ENCODE measurements at regions not wholly inside any gene's neighbourhood (a gene's known extent, or its start where the extent isn't known, plus 50 kb on each side); places are given as distances from the start of the nearest gene placed in this dataset.

DNA sequence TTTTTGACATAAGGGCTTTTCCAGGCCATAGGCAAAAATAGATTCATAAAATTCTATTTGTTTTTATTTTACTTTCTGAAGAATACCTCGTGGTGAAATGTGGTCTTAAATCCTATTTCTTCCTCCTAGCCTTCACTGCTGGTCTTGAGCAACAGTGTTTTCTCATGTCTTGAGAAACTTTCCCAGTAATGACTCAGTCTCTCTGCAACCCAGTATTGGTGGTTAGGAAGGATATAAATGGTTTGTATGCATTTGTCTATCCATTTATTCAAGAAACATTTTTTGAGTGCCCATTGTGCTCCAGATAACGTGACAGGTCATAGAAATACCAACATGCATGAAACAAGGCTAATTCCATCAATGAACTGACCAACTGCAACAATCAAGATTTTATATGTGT is 213.9 kb downstream of the TMEM114 start:
- H3K36me3 ChIP-seq (ENCODE audit: insufficient read depth, low read length) = no peaks in the 10 kb centered on the region
- no peaks in the 10 kb centered on the region for H3K9me3 ChIP-seq (ENCODE audit: control insufficient read depth, insufficient read depth, low read length)
- no peak overlapping the region for H3K9ac ChIP-seq (ENCODE audit: low read depth, low read length)
- peaks cover 9% of the 10 kb centered on the region; the same call in 1 of the 2 replicates for H3K4me1 ChIP-seq (ENCODE audit: insufficient read depth, low read length)

DNA sequence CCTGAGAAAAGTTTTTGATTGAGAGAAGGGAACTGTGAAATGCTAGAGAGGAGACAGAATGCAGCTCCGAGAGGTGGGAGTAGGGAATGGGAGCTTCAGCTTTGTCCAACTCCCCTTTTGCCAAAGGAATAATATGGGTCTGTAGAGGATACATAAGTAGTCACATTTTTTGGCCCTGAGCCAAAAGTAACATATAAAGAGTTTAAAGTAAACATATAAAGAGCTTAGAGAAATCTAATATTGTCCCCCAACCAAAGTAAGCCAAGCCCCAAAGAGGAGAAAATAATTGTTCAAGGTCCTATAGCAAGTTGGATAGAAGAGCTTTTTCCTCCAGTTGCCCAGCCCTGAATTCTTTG is 215.1 kb downstream of the TMEM114 start:
- Histone ChIP-seq H3K9me3 (ENCODE audit: control insufficient read depth, insufficient read depth, low read length) (no peaks in the 10 kb centered on the region), H3K9ac (ENCODE audit: low read depth, low read length) (no peak overlapping the region), H3K36me3 (ENCODE audit: insufficient read depth, low read length) (no peaks in the 10 kb centered on the region), H3K4me1 (ENCODE audit: insufficient read depth, low read length) (peaks cover 17% of the 10 kb centered on the region; the same call in 1 of the 2 replicates)

DNA sequence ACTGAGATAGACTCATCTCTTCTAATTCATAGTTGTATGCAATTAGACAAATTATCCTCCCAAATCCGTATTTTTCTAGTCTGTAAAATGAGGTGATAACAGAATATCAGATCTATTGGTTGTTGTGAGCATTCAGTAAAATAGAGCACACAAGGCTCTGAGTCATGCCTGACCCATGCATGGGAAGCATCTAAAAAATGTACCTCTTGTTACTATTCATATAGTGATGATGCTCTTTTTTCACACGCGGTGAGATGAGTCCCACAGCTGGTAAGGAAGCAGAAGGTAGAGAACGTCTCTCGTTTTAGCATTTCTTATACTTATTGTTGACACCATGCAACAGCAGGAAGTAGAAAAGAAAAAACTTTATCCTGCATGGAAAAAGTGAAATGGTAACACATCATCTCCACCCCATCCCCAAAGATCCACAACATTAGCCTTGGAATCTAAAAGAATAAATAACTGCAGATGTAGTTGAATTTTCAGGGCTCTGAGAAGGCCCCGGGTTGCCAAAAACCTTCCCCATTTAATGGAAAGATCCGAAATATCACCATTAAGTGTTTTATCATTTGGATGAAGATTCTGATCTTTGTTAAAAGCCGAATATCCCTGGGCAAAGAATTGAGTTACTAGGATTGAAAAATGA is 215.6 kb downstream of the TMEM114 start:
- Histone ChIP-seq H3K36me3 (ENCODE audit: insufficient read depth, low read length) (no peaks in the 10 kb centered on the region), H3K9me3 (ENCODE audit: control insufficient read depth, insufficient read depth, low read length) (no peaks in the 10 kb centered on the region), H3K9ac (ENCODE audit: low read depth, low read length) (no peak overlapping the region), H3K4me1 (ENCODE audit: insufficient read depth, low read length) (peaks cover 13% of the 10 kb centered on the region; the same call in 1 of the 2 replicates)

DNA sequence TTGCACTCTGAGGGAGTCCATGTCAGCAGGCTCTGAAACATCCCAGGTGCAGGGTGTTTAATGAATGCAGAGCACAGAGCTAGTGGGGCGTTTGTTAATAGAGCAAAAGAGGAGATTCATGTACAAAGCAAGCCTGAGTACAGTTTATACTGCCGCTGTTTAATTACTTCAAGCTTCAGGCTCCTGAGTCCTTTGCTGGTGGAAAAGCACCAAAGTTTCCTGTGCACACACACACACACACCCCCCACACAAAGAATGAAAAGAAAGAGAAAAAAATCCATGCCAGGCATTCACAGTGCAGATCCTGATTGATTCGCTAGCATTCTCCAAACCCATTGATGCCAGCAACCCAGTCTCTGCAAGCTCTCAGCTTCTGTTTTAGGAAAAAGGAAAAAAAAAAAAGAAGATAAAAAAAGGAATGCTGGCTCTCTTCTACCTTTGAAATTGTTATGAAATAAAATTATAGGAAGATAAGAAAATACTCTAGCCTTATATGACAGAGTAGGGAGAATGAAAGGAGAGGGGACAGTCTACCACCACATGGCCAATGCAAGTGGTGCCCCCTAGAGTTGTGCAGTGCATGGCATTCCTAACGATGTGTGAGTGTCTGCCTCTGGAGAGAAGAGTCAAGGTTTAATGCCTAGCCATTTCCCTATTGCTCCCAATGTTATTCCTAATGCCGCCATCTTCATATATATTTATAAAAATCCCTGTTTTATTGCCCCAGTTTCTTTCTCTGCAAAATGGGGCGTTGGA is 216.5 kb downstream of the TMEM114 start:
- Histone ChIP-seq H3K9ac (ENCODE audit: low read depth, low read length) (no peak overlapping the region), H3K9me3 (ENCODE audit: control insufficient read depth, insufficient read depth, low read length) (0 out of 2 replicates have a peak, but pooled peaks cover 4% of the 10 kb centered on the region), H3K36me3 (ENCODE audit: insufficient read depth, low read length) (no peaks in the 10 kb centered on the region), H3K4me1 (ENCODE audit: insufficient read depth, low read length) (peaks cover 13% of the 10 kb centered on the region; the same call in 1 of the 2 replicates)

DNA sequence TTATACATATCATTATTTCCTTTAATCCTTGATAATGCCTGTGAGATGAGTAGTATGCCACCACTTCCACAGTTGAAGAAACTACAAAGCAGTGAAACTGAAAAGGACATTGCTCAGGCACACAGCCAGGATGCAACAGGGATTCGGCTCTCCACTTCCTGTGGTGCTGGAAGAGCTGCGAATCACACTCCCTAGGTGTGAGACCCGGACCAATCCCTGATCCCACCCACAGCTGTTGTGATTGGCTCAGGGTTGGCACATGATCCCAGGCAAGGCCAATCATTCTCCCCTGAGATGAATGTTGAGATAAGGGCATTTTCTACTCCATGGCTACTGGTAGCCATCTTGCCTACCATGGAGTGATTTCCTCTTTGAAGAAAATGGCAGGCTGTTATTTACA is 218.2 kb downstream of the TMEM114 start:
- H3K9me3 ChIP-seq (ENCODE audit: control insufficient read depth, insufficient read depth, low read length) = 0 out of 2 replicates have a peak, but pooled peaks cover 4% of the 10 kb centered on the region

DNA sequence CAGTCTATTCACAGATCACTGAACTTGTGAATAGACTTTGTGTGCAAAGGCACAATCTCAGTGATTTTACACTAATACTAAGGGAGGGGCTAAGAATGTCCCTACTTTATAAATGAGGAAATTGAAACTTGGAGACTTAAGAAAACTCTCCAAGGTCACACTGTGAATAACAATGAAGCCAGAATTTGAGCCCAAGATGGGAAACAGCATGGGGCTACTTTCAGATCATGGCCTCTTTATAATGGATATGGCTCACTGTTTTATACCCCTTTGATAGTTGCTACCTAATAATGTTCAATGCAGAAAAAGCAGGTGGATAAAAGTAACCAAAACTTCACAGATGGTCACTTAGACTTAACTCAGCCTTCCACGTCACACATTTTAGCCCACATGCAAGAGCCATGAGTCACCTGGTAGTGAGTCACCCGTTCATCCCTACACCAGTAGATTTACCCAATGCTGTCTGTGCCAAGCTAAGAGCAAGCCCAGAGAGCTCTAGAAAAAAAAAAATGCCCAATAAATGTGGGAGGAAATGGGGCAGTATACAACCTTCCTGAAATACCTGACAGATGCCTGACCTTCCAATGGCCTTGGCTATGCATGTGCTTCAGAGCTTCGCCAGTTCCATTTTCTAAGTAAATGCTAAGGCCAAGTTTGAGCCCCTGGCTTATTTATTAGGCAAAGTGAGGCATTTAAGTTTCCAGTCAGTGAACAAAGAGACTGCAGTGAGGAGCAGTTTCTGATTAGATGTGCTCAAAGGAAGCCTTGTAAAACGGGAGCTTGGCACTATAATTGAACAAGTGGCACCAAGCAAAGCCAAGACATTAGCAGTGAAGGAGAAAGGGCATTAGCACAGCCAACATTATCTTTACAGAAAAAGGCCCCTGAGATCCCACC is 219.7 kb downstream of the TMEM114 start:
- Histone ChIP-seq H3K9ac (ENCODE audit: low read depth, low read length) (no peak overlapping the region), H3K4me1 (ENCODE audit: insufficient read depth, low read length) (peaks cover 13% of the 10 kb centered on the region; the same call in 1 of the 2 replicates), H3K36me3 (ENCODE audit: insufficient read depth, low read length) (no peaks in the 10 kb centered on the region), H3K9me3 (ENCODE audit: control insufficient read depth, insufficient read depth, low read length) (0 out of 2 replicates have a peak, but pooled peaks cover 4% of the 10 kb centered on the region)

More for the DNA sequence above, 218.2 kb downstream of the TMEM114 start:
- Histone ChIP-seq H3K4me1 (ENCODE audit: insufficient read depth, low read length) (peaks cover 13% of the 10 kb centered on the region; the same call in 1 of the 2 replicates), H3K36me3 (ENCODE audit: insufficient read depth, low read length) (no peaks in the 10 kb centered on the region), H3K9ac (ENCODE audit: low read depth, low read length) (no peak overlapping the region)

DNA sequence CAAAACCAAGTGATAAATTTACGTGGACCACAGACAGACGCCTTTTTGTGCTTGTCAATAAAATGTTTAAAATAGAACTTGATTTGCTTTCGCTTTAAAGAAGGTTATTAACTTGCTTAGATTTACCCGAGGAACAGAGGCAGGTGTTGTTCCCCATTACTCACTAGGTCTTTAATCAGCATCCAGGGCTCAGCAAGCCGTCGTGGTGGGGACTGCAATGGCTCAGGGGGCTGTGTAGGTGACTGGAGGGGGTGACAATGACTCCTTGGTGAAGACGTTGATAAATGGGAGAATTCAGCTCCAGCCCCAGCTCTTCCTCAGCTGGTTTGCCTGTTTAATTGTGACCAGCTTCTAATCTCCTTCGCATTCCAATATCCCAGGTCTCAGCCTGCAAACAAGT is 231.4 kb downstream of the TMEM114 start:
- Histone ChIP-seq H3K9ac (ENCODE audit: low read depth, low read length) (no peak overlapping the region), H3K9me3 (ENCODE audit: control insufficient read depth, insufficient read depth, low read length) (no peaks in the 10 kb centered on the region), H3K4me1 (ENCODE audit: insufficient read depth, low read length) (no peaks in the 10 kb centered on the region; the same call in 1 of the 2 replicates), H3K36me3 (ENCODE audit: insufficient read depth, low read length) (no peaks in the 10 kb centered on the region)

DNA sequence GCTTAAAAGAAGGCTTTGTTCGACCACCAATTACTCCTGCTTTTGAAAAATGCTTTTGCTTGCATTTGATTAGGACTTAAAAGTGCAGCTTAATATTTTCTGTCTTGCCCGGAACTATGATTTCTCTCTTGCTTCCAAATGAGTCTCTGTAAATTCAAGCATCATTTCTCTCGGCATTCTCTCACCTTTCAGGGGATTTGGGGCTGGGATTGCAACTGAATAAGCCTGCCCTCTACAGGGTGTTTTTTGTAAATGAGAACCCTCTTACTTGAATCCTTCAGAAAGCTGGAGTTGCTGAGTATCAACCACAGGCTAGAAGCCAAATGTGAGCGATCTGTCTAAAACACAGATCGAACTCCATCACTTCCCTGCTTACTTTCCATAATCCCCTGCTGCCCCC is 234.6 kb downstream of the TMEM114 start:
- Histone ChIP-seq H3K4me1 (ENCODE audit: insufficient read depth, low read length) (no peaks in the 10 kb centered on the region), H3K9ac (ENCODE audit: low read depth, low read length) (no peak overlapping the region), H3K36me3 (ENCODE audit: insufficient read depth, low read length) (no peaks in the 10 kb centered on the region), H3K9me3 (ENCODE audit: control insufficient read depth, insufficient read depth, low read length) (no peaks in the 10 kb centered on the region)

DNA sequence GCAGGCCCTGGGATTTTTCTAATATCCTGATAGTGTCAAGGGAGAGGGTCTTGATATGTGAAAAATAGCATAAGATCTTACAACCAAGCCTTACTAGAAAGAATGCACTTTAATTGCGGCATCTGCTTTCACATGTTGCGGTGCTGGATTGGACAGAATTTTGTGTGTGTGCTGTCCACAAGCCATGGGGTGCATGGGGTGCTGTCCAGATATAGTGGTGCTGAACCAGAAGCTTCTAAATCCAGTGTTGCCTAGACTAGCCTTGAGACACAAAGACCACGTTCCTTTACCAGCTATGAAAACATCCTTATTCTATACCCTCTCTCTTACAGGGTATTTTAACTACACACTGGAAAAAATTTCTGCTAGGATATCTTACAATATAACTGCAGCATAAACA is 244.0 kb downstream of the TMEM114 start:
- Histone ChIP-seq H3K9me3 (ENCODE audit: control insufficient read depth, insufficient read depth, low read length) (no peaks in the 10 kb centered on the region), H3K36me3 (ENCODE audit: insufficient read depth, low read length) (no peaks in the 10 kb centered on the region), H3K4me1 (ENCODE audit: insufficient read depth, low read length) (no peaks in the 10 kb centered on the region), H3K9ac (ENCODE audit: low read depth, low read length) (no peak overlapping the region)

DNA sequence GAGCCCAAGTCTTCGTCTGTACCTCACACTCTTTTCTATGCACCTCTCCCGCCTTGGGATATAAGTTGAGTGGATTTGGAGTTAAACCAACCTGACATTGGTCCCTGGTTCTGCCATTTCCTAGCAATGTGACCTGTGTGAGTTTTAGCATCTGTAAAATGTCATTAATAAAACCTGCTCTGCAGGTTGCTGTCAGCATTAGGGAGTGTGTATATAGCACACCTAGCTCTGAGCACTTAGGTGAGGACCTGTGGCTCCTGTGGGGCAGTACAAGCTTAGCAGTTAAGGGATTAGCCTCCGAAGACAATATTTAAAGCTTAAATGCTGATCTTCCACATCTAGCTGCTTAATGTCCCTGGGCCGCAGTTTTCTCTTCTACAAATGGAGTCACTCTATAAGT is 248.0 kb downstream of the TMEM114 start:
- Histone ChIP-seq H3K9me3 (ENCODE audit: control insufficient read depth, insufficient read depth, low read length) (no peaks in the 10 kb centered on the region), H3K4me1 (ENCODE audit: insufficient read depth, low read length) (no peaks in the 10 kb centered on the region), H3K36me3 (ENCODE audit: insufficient read depth, low read length) (no peaks in the 10 kb centered on the region), H3K9ac (ENCODE audit: low read depth, low read length) (no peak overlapping the region)

DNA sequence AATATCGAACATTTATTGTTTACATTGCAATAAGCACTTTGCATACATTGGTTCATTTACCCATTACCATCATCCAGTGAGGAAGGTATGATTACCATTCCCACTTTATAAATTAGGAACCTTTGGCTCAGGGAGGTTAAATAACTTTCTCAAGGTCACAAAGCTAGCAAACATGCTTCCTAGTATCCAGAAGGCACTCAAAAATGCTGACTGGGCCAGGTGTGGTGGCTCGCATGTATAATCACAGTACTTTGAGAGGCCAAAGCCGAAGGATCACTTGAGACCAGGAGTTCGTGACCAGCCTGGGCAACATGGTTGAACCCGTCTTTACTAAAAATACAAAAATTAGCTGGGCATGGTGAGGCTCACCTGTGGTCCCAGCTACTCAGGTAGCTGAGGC is 259.6 kb downstream of the TMEM114 start:
- Histone ChIP-seq H3K36me3 (ENCODE audit: insufficient read depth, low read length) (no peaks in the 10 kb centered on the region), H3K9me3 (ENCODE audit: control insufficient read depth, insufficient read depth, low read length) (no peaks in the 10 kb centered on the region), H3K4me1 (ENCODE audit: insufficient read depth, low read length) (no peaks in the 10 kb centered on the region), H3K9ac (ENCODE audit: low read depth, low read length) (no peak overlapping the region)

DNA sequence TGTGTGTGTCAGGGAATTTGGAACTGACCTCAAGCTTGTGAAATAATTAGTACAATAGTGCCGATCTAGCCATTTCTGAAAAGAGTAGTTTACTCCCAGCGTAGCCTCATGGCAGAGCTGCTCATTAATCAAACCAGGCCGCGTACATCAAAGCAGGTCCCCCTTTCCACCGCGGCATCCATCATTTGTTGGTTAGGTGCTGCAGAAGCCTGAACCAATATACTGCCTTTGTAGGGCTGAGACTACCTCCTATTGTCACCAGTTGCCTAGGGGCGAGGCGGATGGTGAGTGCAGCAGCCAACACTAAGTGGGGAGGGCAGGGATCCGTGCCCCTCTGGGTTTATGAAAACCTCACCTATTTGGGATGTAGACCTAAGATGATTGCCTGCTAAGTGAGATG is 264.1 kb downstream of the TMEM114 start:
- Histone ChIP-seq H3K36me3 (ENCODE audit: insufficient read depth, low read length) (no peaks in the 10 kb centered on the region), H3K9me3 (ENCODE audit: control insufficient read depth, insufficient read depth, low read length) (no peaks in the 10 kb centered on the region), H3K4me1 (ENCODE audit: insufficient read depth, low read length) (no peaks in the 10 kb centered on the region), H3K9ac (ENCODE audit: low read depth, low read length) (no peak overlapping the region)

DNA sequence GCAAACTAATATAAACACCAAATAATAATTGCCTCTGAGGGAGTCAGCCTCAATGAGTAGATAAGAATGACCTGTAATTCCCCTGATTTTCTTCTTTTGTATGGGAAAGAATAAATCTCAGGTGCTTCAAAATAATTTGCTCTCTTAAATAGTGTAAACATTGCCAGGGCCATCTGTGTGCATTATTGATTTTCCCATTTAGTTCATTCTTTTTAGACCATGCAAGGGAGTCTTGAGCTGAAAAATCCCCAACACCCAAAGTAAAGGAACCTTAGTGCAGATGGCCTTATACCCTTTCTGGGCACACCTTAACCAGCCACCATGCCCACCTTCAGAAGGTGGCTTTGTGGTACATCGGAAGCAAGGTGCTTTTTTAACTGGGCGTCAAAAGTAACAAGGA is 267.2 kb downstream of the TMEM114 start:
- Histone ChIP-seq H3K9ac (ENCODE audit: low read depth, low read length) (no peak overlapping the region), H3K36me3 (ENCODE audit: insufficient read depth, low read length) (no peaks in the 10 kb centered on the region), H3K9me3 (ENCODE audit: control insufficient read depth, insufficient read depth, low read length) (no peaks in the 10 kb centered on the region), H3K4me1 (ENCODE audit: insufficient read depth, low read length) (0 out of 2 replicates have a peak, but pooled peaks cover 4% of the 10 kb centered on the region)

DNA sequence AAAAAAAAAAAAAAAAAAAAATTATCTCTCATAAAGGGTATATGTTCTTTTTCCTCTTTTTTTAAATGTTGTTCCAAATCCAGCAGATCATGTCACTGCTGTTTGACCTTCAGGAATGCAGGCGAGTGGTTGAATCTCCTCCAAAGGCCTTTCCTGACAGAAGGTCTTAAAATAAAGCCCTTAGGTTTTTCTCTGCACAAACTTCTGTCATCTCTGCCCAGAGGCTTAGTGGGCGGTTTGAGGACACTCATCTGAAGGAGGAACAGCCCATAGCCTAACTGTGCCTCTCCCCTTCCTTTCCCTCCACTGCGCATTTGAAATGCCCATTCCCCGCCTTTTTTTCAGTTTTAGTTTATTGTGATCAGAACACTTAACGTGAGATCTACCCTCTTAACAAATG is 270.2 kb downstream of the TMEM114 start:
- H3K36me3 ChIP-seq (ENCODE audit: insufficient read depth, low read length) = no peaks in the 10 kb centered on the region
- H3K4me1 ChIP-seq (ENCODE audit: insufficient read depth, low read length) = 0 out of 2 replicates have a peak, but pooled peaks cover 4% of the 10 kb centered on the region

More for the DNA sequence above, 270.2 kb downstream of the TMEM114 start:
- no peaks in the 10 kb centered on the region for H3K9me3 ChIP-seq (ENCODE audit: control insufficient read depth, insufficient read depth, low read length)
- no peak overlapping the region for H3K9ac ChIP-seq (ENCODE audit: low read depth, low read length)
